ENCODE measurements at regions not wholly inside any gene's neighbourhood (a gene's known extent, or its start where the extent isn't known, plus 50 kb on each side); places are given as distances from the start of the nearest gene placed in this dataset.
"Not testable (repeated sequence)": the region's sequence is repeated elsewhere in the genome, so short reads cannot be mapped to it uniquely, and the experiment has no call there.

GRCh38 chr2:59777120-59777519 is 776.3 kb downstream of the BCL11A start:
- H3K36me3 Mint-ChIP-seq (ENCODE audit: low read depth) = no peaks in the 10 kb centered on the region
- H3K27ac Mint-ChIP-seq = no peak overlapping the region
- H3K4me1 Mint-ChIP-seq (ENCODE audit: low read depth) = no peaks in the 10 kb centered on the region
- no peaks in the 10 kb centered on the region for H3K9me3 Mint-ChIP-seq
- no peak overlapping the region for H3K4me3 Mint-ChIP-seq
- no peaks in the 10 kb centered on the region for H3K27me3 Mint-ChIP-seq (ENCODE audit: low read depth)

GRCh38 chr2:59776726-59777008 is 776.8 kb downstream of the BCL11A start:
- Mint-ChIP-seq H3K4me3 (no peak overlapping the region), H3K36me3 (ENCODE audit: low read depth) (no peaks in the 10 kb centered on the region), H3K4me1 (ENCODE audit: low read depth) (no peaks in the 10 kb centered on the region), H3K9me3 (no peaks in the 10 kb centered on the region), H3K27ac (no peak overlapping the region), H3K27me3 (ENCODE audit: low read depth) (no peaks in the 10 kb centered on the region)

DNA sequence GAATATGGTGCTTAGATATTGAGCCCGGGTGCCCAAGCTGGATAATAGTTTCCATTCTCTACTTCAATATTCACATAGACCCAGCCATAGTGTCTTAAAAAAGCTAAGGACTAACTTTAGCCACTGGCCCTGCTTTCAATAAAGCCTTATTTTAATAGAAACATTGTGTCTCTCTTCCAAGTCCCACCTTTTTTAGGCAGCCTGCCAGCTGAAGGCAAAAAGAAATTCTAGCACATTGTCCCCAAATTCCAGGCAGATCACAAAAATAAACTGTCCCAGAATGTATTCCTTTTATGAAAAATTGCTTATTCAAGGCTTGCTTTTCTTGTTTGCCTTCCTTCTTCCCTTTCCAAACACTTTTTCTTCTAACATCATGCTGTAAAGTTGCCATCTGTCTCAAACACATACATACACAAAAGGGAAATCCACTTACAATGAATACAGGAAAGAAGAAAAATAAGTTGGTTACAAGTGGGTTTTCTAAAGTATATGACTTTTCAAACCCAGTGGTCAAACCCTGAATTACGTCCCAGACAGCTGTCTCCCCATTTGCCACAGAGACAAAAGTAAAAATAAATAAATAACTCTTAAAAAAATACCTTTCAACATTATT is 778.5 kb downstream of the BCL11A start:
- Mint-ChIP-seq H3K4me1 (ENCODE audit: low read depth) (no peaks in the 10 kb centered on the region), H3K27me3 (ENCODE audit: low read depth) (no peaks in the 10 kb centered on the region), H3K4me3 (no peak overlapping the region), H3K27ac (no peak overlapping the region), H3K36me3 (ENCODE audit: low read depth) (no peaks in the 10 kb centered on the region), H3K9me3 (no peaks in the 10 kb centered on the region)

DNA sequence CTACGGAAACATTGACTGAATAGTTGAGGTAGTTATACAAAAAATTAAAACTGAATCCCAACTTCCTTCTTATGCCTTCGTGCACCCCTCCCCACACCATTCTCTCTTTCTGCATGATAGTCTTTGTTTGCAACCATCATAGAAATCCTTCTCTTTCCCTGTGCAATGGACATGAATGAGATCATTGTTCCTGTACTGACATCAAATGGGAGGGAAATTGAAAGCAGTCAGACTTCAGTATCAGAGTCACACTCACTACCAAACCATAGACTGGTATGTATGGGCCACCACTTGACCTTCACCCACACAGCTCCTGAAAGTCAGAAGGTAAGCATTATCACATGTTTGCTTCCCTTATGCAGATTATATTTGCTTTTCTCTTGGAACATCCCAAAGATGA is 782.8 kb downstream of the BCL11A start:
- no peaks in the 10 kb centered on the region for H3K36me3 Mint-ChIP-seq (ENCODE audit: low read depth)
- no peaks in the 10 kb centered on the region for H3K9me3 Mint-ChIP-seq
- H3K4me1 Mint-ChIP-seq (ENCODE audit: low read depth) = no peaks in the 10 kb centered on the region
- no peak overlapping the region for H3K4me3 Mint-ChIP-seq
- no peak overlapping the region for H3K27ac Mint-ChIP-seq
- H3K27me3 Mint-ChIP-seq (ENCODE audit: low read depth) = no peaks in the 10 kb centered on the region

DNA sequence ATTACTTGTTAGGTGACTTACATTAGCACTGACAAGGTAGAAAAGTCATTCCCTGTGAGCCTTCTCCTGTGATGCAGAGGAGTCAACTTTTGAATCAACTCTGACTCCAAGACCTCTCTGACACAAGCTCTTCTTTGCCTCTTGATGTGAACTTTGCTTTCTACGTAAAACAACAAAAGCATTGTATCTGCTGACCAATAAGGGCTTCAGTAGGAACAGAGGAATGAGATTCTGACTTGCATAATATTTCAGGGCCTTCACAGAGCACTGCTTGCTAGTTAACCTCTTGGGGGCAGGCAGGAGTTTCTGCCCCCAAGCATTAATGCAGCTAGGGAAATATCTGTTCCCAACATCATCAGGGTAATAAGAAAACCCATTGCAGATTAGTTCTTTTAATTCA is 791.5 kb downstream of the BCL11A start:
- H3K27ac Mint-ChIP-seq = no peak overlapping the region
- H3K4me3 Mint-ChIP-seq = no peak overlapping the region
- no peaks in the 10 kb centered on the region for H3K27me3 Mint-ChIP-seq (ENCODE audit: low read depth)
- H3K4me1 Mint-ChIP-seq (ENCODE audit: low read depth) = no peaks in the 10 kb centered on the region
- H3K9me3 Mint-ChIP-seq = no peaks in the 10 kb centered on the region
- no peaks in the 10 kb centered on the region for H3K36me3 Mint-ChIP-seq (ENCODE audit: low read depth)

GRCh38 chr2:59756150-59756549 is 797.3 kb downstream of the BCL11A start:
- Mint-ChIP-seq H3K4me1 (ENCODE audit: low read depth) (no peaks in the 10 kb centered on the region), H3K27me3 (ENCODE audit: low read depth) (no peaks in the 10 kb centered on the region), H3K4me3 (no peak overlapping the region), H3K36me3 (ENCODE audit: low read depth) (no peaks in the 10 kb centered on the region), H3K9me3 (no peaks in the 10 kb centered on the region), H3K27ac (no peak overlapping the region)

DNA sequence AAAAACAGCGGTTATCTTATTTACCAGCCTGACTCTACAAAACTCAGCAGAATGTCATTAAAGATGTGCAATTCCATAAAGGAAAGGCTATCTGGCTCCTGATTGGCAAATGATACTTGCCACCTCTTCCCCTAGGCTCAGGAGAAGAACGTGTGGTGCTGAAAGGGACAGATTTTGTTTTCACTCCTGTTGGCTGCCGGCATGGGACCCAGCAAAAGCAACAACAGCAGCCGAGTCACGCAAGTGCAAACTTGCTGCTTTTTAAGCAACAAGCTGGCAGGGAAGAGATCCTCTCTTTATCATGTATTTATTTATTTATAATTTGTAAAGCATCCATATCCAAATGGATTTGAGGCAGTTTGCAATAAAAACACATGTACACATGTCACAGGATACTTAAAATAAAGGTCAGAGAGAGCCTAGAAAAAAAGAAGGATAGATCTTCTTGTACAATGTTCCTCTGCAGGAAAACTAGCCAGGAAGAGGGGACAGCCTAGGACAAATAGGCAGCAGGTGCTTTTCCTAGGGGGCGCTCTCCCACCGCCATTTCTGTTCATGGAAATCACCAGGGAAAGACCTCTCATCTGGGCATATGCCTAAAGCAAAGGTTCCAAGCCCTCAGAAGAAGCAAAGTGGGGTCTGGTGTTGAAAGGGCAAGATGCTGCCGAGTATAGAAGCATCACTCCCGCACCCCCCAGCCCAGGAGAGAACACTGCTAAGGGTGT is 799.3 kb downstream of the BCL11A start:
- Mint-ChIP-seq H3K4me3 (no peak overlapping the region), H3K36me3 (ENCODE audit: low read depth) (no peaks in the 10 kb centered on the region), H3K27ac (no peak overlapping the region), H3K27me3 (ENCODE audit: low read depth) (no peaks in the 10 kb centered on the region), H3K9me3 (no peaks in the 10 kb centered on the region), H3K4me1 (ENCODE audit: low read depth) (no peaks in the 10 kb centered on the region)

DNA sequence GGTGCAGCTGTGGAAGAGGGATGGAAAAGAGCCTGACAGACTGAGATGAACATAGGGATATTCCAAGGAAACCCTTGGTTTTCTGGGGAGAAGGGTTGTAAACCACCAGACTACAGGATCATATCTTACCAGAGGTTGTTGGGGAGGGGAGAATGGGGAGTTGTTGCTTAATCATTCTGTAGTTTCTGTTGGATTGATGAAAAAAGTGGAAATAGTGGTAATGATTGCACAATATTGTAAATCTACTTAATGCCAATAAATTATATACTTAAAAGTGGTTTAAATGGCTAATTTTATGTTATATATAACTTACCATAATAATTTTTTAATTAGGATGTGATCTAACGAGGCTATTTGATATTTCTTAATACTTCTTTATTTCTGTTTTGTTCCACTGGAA is 800.9 kb downstream of the BCL11A start:
- H3K36me3 Mint-ChIP-seq (ENCODE audit: low read depth) = no peaks in the 10 kb centered on the region
- H3K27me3 Mint-ChIP-seq (ENCODE audit: low read depth) = no peaks in the 10 kb centered on the region
- no peaks in the 10 kb centered on the region for H3K9me3 Mint-ChIP-seq
- no peak overlapping the region for H3K4me3 Mint-ChIP-seq
- H3K4me1 Mint-ChIP-seq (ENCODE audit: low read depth) = no peaks in the 10 kb centered on the region
- no peak overlapping the region for H3K27ac Mint-ChIP-seq

GRCh38 chr2:59752071-59752470 is 801.4 kb downstream of the BCL11A start:
- H3K9me3 Mint-ChIP-seq = no peaks in the 10 kb centered on the region
- no peak overlapping the region for H3K4me3 Mint-ChIP-seq
- no peaks in the 10 kb centered on the region for H3K27me3 Mint-ChIP-seq (ENCODE audit: low read depth)
- H3K36me3 Mint-ChIP-seq (ENCODE audit: low read depth) = no peaks in the 10 kb centered on the region
- H3K4me1 Mint-ChIP-seq (ENCODE audit: low read depth) = no peaks in the 10 kb centered on the region
- H3K27ac Mint-ChIP-seq = no peak overlapping the region

- H3K9me3 Mint-ChIP-seq; H3K4me3 Mint-ChIP-seq; H3K27me3 Mint-ChIP-seq (ENCODE audit: low read depth); H3K4me1 Mint-ChIP-seq (ENCODE audit: low read depth); H3K36me3 Mint-ChIP-seq (ENCODE audit: low read depth); H3K27ac Mint-ChIP-seq: not testable (repeated sequence)
These were observed 802.2 kb downstream of the BCL11A start for GRCh38 chr2:59751214-59751613.

DNA sequence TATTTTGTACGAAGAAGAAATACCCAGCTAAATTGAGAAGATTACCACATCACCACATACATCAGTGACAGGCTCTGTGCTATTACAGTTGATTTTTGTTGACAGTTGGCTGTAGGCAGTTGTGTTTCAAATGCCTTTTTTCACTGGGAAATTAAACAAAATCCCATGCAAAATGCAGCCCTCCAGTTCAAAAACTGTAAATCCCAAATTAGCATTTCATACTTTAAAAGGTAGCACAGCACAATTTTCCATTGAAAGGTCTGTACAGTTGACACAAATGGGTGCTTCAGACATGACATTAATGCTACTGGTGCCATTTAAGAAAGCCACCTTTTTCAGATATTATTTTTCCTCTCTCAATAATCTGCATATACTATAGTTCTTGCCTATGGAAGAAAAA is 807.2 kb downstream of the BCL11A start:
- H3K36me3 Mint-ChIP-seq (ENCODE audit: low read depth) = no peaks in the 10 kb centered on the region
- H3K27me3 Mint-ChIP-seq (ENCODE audit: low read depth) = no peaks in the 10 kb centered on the region
- no peak overlapping the region for H3K4me3 Mint-ChIP-seq
- no peaks in the 10 kb centered on the region for H3K4me1 Mint-ChIP-seq (ENCODE audit: low read depth)
- no peaks in the 10 kb centered on the region for H3K9me3 Mint-ChIP-seq
- H3K27ac Mint-ChIP-seq = no peak overlapping the region

- H3K4me3 Mint-ChIP-seq = no peak overlapping the region
- no peaks in the 10 kb centered on the region for H3K36me3 Mint-ChIP-seq (ENCODE audit: low read depth)
- H3K9me3 Mint-ChIP-seq = no peaks in the 10 kb centered on the region
- H3K27ac Mint-ChIP-seq = no peak overlapping the region
- H3K4me1 Mint-ChIP-seq (ENCODE audit: low read depth) = no peaks in the 10 kb centered on the region
- no peaks in the 10 kb centered on the region for H3K27me3 Mint-ChIP-seq (ENCODE audit: low read depth)
These were observed 808.4 kb downstream of the BCL11A start for GRCh38 chr2:59745085-59745484.

DNA sequence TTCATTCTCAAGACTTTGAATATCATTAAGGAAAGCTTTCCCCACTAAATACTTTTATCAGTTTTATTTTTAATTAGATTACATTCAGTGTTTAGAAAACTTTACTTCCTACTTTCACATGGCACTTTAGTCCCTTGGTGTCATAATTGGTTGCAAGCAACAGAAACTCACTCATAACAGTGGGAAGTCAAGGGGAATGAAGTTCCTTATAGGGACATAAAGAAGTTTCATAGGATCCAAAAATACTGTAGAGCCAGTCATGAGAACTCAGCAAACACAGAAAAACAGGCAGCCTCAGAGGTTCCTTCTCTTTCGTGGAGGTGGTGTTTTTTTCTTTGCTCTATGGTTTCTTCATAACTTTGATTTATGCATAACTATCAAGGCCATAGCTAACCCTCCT is 809.0 kb downstream of the BCL11A start:
- Mint-ChIP-seq H3K9me3 (no peaks in the 10 kb centered on the region), H3K27ac (no peak overlapping the region), H3K36me3 (ENCODE audit: low read depth) (no peaks in the 10 kb centered on the region), H3K4me1 (ENCODE audit: low read depth) (no peaks in the 10 kb centered on the region), H3K27me3 (ENCODE audit: low read depth) (no peaks in the 10 kb centered on the region), H3K4me3 (no peak overlapping the region)

DNA sequence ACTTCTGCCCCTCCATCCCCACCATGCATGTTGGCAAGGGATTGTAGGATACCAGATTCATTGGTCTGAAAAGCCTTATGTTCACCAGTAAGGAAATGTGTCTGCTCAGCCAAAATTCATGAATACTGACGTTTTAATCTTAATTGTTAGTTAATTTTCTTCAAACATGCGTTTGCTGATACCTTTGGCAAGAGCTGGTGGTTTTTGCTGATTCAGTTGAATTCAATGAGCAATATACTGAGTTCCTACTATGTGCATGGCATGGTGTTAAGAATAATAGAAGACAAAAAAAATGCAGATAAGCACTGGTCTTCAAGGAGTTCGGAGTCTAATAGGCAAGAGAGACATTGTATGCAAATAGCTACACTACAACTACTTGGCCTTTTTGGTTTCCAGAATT is 811.6 kb downstream of the BCL11A start:
- Mint-ChIP-seq H3K27me3 (ENCODE audit: low read depth) (no peaks in the 10 kb centered on the region), H3K27ac (no peak overlapping the region), H3K4me1 (ENCODE audit: low read depth) (no peaks in the 10 kb centered on the region), H3K36me3 (ENCODE audit: low read depth) (no peaks in the 10 kb centered on the region), H3K4me3 (no peak overlapping the region), H3K9me3 (no peaks in the 10 kb centered on the region)

- H3K27me3 Mint-ChIP-seq (ENCODE audit: low read depth) = no peaks in the 10 kb centered on the region
- H3K4me3 Mint-ChIP-seq = no peak overlapping the region
- no peak overlapping the region for H3K27ac Mint-ChIP-seq
- no peaks in the 10 kb centered on the region for H3K4me1 Mint-ChIP-seq (ENCODE audit: low read depth)
- no peaks in the 10 kb centered on the region for H3K36me3 Mint-ChIP-seq (ENCODE audit: low read depth)
- H3K9me3 Mint-ChIP-seq = no peaks in the 10 kb centered on the region
These were observed 814.3 kb downstream of the BCL11A start for GRCh38 chr2:59739166-59739565.

DNA sequence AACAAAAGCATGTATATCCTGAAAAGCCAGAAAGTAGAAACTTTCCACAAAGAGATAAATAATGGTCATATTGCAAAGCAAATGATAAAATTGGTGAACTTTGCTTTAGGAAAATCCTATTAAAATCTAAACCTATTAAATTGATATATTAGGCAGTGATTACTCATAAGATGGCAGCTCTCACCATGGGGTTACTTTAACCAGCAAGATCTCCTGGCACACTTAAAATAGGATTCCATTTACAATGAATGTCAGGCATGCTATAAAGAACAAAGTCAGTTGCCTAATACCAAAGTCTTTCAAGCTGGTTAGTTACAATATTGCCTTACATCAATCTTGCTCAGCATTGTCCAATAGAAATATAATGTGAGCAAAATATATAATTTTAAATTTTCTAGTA is 816.2 kb downstream of the BCL11A start:
- H3K27me3 Mint-ChIP-seq (ENCODE audit: low read depth) = no peaks in the 10 kb centered on the region
- no peaks in the 10 kb centered on the region for H3K4me1 Mint-ChIP-seq (ENCODE audit: low read depth)
- no peaks in the 10 kb centered on the region for H3K9me3 Mint-ChIP-seq
- H3K27ac Mint-ChIP-seq = no peak overlapping the region
- no peak overlapping the region for H3K4me3 Mint-ChIP-seq
- H3K36me3 Mint-ChIP-seq (ENCODE audit: low read depth) = no peaks in the 10 kb centered on the region

All from T-helper 1 cell treated with Interleukin-12 subunit alpha and Interleukin-12 subunit beta and Interleukin-4 antibody, amounts not matched to agents 30 μg/mL and 1 μg/mL, for 36 hours (primary cell).